ENCODE measurements at regions not wholly inside any gene's neighbourhood (a gene's known extent, or its start where the extent isn't known, plus 50 kb on each side); places are given as distances from the start of the nearest gene placed in this dataset.
"Not testable (repeated sequence)": the region's sequence is repeated elsewhere in the genome, so short reads cannot be mapped to it uniquely, and the experiment has no call there.

DNA sequence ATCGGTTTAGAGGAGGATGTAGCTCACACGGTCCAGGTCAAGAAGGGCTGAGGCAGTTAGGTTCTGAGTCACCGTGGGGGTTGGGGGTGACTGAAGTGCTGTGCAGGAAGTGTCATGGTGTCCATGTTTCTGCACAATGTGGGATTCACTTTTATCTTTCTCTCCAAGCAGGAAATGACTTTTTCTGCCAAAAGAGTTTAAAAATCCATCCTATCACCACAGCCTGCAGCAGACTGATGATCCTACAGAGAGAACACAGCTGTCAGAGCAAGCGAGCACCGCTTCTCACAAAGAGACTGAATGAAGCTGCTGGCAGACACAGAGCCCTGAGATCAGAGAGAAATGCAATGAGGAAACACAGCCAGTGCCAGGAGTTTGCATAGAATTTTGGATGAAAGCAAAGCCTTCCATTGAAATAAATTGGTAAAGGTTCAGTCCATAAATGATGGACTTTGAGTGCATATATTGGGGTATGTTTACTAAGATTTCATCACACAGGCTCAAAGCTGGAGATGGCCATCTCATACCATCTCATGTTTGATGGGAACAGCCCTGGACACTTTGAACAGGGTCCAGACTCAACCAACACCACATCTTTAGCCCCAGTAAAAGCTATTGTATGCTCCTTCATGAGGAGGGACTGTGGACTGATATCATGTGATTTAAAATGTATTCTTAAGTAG lies 213.9 kb upstream of the FBXL7 start:
- peak; percentile 59 for DNase-seq (ENCODE audit: low read depth)
- TF ChIP-seq, protein P1, sequence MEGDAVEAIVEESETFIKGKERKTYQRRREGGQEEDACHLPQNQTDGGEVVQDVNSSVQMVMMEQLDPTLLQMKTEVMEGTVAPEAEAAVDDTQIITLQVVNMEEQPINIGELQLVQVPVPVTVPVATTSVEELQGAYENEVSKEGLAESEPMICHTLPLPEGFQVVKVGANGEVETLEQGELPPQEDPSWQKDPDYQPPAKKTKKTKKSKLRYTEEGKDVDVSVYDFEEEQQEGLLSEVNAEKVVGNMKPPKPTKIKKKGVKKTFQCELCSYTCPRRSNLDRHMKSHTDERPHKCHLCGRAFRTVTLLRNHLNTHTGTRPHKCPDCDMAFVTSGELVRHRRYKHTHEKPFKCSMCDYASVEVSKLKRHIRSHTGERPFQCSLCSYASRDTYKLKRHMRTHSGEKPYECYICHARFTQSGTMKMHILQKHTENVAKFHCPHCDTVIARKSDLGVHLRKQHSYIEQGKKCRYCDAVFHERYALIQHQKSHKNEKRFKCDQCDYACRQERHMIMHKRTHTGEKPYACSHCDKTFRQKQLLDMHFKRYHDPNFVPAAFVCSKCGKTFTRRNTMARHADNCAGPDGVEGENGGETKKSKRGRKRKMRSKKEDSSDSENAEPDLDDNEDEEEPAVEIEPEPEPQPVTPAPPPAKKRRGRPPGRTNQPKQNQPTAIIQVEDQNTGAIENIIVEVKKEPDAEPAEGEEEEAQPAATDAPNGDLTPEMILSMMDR (conservative IDR thresholded peaks at IDR 0.05; ENCODE audit: control insufficient read depth, insufficient read depth, low read depth, low read length) = no peak
- H3K4me3 ChIP-seq (ENCODE audit: control insufficient read depth, low read depth, low read length) = no peak overlapping the region

DNA sequence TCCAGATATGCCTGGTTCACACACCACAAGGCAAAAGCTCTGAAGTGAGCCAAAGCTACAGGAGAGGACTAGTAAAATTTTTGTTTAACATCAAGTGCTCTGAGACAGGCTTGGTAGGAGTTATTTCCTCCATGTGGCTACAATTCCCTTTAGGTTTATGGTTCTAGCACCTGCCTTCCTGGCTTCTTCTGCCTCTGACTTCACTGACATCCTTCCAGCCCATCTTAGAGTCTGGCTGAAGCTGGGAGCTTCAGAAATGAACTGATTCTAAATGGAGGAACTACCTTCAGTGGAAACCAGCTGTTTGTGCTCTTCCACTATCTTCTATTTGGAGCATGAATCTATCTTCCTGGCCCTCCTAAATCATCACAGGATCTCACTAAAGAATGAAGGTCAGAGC lies 215.3 kb upstream of the FBXL7 start:
- TF ChIP-seq, protein P1 (conservative IDR thresholded peaks at IDR 0.05; ENCODE audit: control insufficient read depth, insufficient read depth, low read depth, low read length) = no peak
- no peak overlapping the region for H3K4me3 ChIP-seq (ENCODE audit: control insufficient read depth, low read depth, low read length)
- no peak for DNase-seq (ENCODE audit: low read depth)

DNA sequence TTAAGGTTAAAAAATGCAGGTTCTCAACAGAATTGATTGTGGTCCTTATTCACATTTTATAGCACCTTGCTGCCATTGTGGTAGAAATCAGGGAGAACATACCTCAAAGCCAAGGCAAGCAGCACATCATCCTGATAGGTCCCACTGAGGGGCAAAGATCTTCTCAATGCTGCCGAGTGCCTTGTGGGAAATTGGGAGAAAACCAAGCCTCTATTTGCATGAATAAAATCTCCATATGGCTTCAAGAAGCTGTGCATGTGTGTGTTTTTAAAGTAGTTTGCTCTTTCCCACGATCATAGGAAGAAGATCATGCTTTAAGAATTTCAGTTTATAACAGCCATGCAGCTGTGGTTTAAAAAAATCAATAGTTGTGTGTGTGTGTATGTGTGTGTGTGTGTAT lies 216.9 kb upstream of the FBXL7 start:
- H3K4me3 ChIP-seq (ENCODE audit: control insufficient read depth, low read depth, low read length) = no peak overlapping the region
- DNase-seq (ENCODE audit: low read depth) = no peak
- TF ChIP-seq, protein P1 (conservative IDR thresholded peaks at IDR 0.05; ENCODE audit: control insufficient read depth, insufficient read depth, low read depth, low read length) = no peak

DNA sequence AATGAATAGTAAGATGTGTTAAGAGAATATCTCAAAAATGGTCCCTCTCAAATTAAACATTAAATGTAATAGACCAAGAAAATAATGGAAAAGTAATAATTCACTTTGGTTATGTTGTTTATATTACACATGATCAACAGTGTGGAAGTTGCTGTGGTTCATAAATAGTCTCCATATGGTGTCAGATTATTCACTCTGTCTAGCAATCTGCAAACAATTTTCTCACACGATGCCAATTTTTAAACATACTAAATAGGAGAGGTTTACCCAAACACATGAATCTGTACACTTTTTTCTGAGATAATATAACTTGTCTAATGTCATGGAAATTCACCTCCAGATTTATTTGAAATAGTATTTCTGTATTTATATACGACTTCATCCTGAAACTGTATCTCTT lies 217.4 kb upstream of the FBXL7 start:
- H3K4me3 ChIP-seq (ENCODE audit: control insufficient read depth, low read depth, low read length) = no peak overlapping the region
- TF ChIP-seq, protein P1 (conservative IDR thresholded peaks at IDR 0.05; ENCODE audit: control insufficient read depth, insufficient read depth, low read depth, low read length) = no peak
- no peak for DNase-seq (ENCODE audit: low read depth)

DNA sequence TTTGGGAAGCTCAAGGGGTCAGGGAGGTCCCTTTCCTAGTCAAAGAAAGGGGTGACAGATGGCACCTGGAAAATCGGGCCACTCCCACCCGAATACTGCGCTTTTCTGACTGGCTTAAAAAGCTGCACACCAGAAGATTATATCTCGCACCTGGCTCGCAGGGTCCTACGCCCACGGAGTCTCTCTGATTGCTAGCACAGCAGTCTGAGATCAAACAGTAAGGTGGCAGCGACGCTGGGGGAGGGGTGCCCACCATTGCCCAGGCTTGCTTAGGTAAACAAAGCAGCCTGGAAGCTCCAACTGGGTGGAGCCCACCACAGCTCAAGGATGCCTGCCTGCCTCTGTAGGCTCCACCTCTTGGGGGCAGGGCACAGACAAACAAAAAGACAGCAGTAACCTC lies 228.4 kb upstream of the FBXL7 start:
- DNase-seq (ENCODE audit: low read depth); H3K4me3 ChIP-seq (ENCODE audit: control insufficient read depth, low read depth, low read length): not testable (repeated sequence)

DNA sequence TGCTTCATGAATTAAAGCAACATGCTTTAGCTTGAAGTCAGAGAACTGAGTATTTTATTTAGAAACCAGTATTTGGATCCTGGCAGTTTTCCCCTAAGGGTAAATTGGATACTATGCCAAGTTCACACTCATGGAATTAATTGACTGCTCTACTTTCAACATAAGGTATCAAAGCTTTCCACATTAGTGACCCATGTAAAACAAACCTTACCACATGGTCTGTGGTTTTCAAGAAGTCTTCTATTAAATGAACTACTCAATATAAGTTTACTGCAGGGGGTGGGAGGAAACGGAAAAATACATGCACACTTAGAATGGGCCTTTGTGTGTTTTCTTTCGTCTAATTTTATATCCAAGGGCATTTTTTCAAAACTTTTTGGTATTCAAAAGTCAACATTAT lies 232.0 kb upstream of the FBXL7 start:
- H3K4me3 ChIP-seq (ENCODE audit: control insufficient read depth, low read depth, low read length) = no peak overlapping the region
- DNase-seq (ENCODE audit: low read depth) = no peak
- TF ChIP-seq, protein P1 (conservative IDR thresholded peaks at IDR 0.05; ENCODE audit: control insufficient read depth, insufficient read depth, low read depth, low read length) = no peak

DNA sequence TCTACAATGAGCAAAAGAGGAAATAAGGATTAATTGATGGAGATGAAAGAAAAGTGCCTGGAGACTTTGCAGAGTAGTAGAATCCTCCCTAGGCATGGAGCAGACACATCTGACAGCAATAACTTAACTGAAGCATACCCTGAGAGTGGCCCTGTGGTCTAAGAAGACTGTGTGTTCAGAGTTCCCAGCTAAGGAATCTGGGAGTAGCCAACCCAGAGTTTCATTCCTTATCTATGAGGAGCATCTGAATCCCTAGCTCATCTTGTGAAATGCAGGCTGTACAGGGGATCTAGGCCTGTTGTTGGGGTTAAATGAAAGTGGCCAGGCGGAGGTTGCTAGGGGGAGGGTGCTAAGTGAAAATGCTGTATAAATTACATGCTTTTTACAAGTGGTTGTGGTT lies 233.1 kb upstream of the FBXL7 start:
- TF ChIP-seq, protein P1 (conservative IDR thresholded peaks at IDR 0.05; ENCODE audit: control insufficient read depth, insufficient read depth, low read depth, low read length) = no peak
- no peak overlapping the region for H3K4me3 ChIP-seq (ENCODE audit: control insufficient read depth, low read depth, low read length)
- no peak for DNase-seq (ENCODE audit: low read depth)

All from fibroblast of mammary gland (primary cell).